Left ventricle myocardium inferior (tissue), 1 donor: ENCODE measurements at regions not wholly inside any gene's neighbourhood (a gene's known extent, or its start where the extent isn't known, plus 50 kb on each side); places are given as distances from the start of the nearest gene placed in this dataset.

ENCODE experiments used
- DNase-seq: peaks from one replicate; pipeline ENCODE4 v3.0.0-alpha.2; 2020
- H3K27ac ChIP-seq: fragments of 200-600 bp; replicated peaks from 2 replicates; pipeline ENCODE4 v1.8.0; 2021
- H3K27me3 ChIP-seq: fragments of 200-600 bp; 2 replicates; pipeline ENCODE4 v1.8.0; 2021; ENCODE audit warnings: low read depth
- H3K36me3 ChIP-seq: fragments of 200-600 bp; 2 replicates; pipeline ENCODE4 v1.8.0; 2021
- H3K4me1 ChIP-seq: fragments of 200-600 bp; 2 replicates; pipeline ENCODE4 v1.8.0; 2021
- H3K4me3 ChIP-seq: fragments of 200-600 bp; 2 replicates; pipeline ENCODE4 v1.8.0; 2021; ENCODE audit warnings: mild to moderate bottlenecking, moderate library complexity
- H3K9me3 ChIP-seq: fragments of 200-600 bp; replicated peaks from 2 replicates; pipeline ENCODE4 v1.8.0; 2021
- CTCF ChIP-seq: fragments of 200-600 bp; IDR thresholded peaks from 2 replicates; pipeline ENCODE4 v1.8.0; 2021; ENCODE audit warnings: antibody characterized with exemption, mild to moderate bottlenecking, borderline replicate concordance
- intact Hi-C: fragments of 100-400 bp; cut with micrococcal nuclease; formaldehyde crosslinking; loops from one replicate; pipeline ENCODE4 v1.11.0; 2022
- donor health status: DM: no; HTN: yes; CAD: no; lungs with severe emphysema.

DNA sequence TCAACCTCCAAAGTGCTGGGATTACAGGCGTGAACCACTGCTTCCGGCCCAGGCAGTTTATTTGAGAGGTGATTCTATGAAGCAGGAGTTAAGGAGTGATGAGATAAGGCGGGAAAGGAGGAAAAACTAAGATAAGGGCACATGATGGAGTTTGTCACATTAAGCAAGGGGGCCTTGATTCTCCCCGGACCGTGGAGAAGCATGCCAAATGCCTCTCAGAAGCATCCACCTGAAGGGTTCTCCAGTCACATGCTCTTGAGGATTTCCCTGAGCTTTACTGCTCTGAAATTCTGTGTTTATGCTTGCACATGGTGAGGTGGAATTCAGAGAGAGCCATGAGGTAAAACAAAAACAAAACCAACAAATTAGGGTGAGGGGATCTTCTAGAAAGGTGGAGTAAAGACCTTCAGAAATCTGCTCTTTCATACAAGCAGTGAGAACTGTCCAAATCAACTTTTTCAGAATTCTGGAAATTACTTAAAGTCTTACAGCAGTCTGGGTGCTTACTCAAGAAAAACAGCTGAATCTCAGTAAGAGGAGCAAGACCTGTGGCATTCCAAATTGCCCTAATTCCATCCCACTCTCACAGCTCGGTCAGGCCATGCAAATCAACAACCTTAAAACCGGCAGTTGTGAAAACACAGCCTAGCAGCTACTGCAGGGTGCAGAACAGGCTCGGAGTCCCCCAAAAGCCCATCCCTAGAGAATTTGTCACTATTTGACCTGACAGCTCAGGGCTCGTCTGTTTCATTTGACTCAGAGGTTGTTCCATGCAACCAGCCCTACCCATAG, 69.1 kb upstream of the CTLA4 start:
- Histone ChIP-seq H3K9me3 (peaks cover 13% of the 10 kb centered on the region), H3K27ac (no peak overlapping the region), H3K4me3 (no peak overlapping the region), H3K36me3 (no peaks in the 10 kb centered on the region), H3K4me1 (no peaks in the 10 kb centered on the region), H3K27me3 (no peaks in the 10 kb centered on the region)
- no peak for DNase-seq
- intact Hi-C loops: no loop called here
- TF ChIP-seq CTCF: no peak

DNA sequence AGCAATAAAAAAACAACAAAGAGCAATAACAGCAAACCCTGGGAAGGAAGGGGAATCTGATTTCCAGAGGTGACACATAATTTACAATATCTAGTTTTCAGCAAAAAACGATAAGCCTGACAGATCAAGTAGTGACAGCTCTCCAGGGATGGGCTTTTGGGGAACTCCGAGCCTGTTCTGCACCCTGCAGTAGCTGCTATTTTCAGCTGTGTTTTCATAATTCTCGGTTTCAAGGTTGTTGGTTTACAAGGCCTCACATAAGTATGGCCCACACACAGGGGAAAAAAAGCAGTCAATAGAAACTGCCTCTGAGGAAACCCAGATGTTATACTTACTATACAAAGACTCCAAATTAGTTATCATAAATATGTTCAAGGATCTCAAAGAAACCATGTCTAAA, 67.7 kb upstream of the CTLA4 start:
- no peaks in the 10 kb centered on the region for H3K36me3 ChIP-seq
- H3K9me3 ChIP-seq: peaks cover 21% of the 10 kb centered on the region
- DNase-seq: no peak
- intact Hi-C loops: loop anchor here (10.0 kb wide), 1 partner anchor 145 kb away; no protein-coding TSS in a partner anchor
- H3K4me1 ChIP-seq: no peaks in the 10 kb centered on the region
- no peaks in the 10 kb centered on the region for H3K27me3 ChIP-seq
- no peak overlapping the region for H3K27ac ChIP-seq
- no peak for TF ChIP-seq CTCF
- H3K4me3 ChIP-seq: no peak overlapping the region

DNA sequence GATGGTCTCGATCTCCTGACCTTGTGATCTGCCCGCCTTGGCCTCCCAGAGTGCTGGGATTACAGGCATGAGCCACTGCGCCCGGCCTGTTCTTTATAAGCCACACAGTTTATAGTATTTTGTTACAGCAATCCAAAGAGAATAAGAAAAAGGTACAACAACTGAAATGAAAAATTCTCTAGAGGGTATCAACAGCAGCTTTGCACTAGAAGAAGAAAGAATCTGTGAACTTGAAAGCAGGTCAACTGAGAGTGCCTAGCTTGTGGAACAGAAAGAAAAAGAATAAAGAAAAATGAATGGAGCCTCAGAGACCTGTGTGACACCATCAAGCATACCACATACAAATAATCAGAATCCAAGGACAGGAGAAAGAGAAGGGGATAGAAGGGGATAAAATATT, 66.8 kb upstream of the CTLA4 start:
- no peak overlapping the region for H3K27ac ChIP-seq
- H3K27me3 ChIP-seq: no peaks in the 10 kb centered on the region
- H3K4me1 ChIP-seq: no peaks in the 10 kb centered on the region
- no peak for DNase-seq
- no peak for TF ChIP-seq CTCF
- intact Hi-C loops: loop anchor here (10.0 kb wide), 1 partner anchor 146 kb away; no protein-coding TSS in a partner anchor
- no peak overlapping the region for H3K4me3 ChIP-seq
- no peaks in the 10 kb centered on the region for H3K36me3 ChIP-seq
- peaks cover 30% of the 10 kb centered on the region for H3K9me3 ChIP-seq

DNA sequence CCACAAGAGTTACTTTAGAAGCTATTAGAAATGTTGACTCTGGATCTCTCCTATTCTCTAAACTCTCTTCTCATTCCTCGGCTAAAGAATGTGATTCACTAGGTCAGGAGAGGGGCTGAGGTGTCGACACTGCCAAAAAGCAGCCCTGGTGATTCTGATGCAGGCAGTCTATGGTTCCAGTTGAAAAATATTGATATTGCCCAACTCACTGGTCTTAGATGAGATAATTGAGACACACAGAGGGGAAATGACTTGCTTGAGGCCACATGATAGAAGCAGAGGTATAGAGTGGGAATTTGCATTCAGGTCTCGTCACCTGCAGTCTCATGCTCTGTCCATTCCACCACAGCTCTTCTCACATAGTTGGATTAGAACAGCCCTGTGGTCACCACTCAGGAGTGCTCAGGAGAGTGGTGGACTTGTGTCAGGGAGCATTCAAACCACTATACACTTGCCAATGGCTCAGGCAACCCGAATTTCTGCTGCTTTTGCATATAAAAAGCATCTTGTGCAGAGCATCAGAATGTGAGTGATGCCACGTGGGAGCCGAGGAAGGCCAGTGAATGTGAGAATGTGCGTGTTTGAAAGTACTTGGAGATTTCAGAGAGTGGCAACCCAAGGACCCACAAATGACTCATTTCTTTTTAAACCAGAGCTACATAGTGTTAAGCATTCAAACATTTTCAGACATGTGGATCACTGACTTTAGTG, 65.1 kb upstream of the CTLA4 start:
- DNase-seq: no peak
- no peak for TF ChIP-seq CTCF
- intact Hi-C loops: loop anchor here (10.0 kb wide), 1 partner anchor 148 kb away; no protein-coding TSS in a partner anchor
- peaks cover 38% of the 10 kb centered on the region for H3K9me3 ChIP-seq
- no peak overlapping the region for H3K27ac ChIP-seq
- H3K27me3 ChIP-seq: no peaks in the 10 kb centered on the region
- H3K36me3 ChIP-seq: no peaks in the 10 kb centered on the region
- H3K4me3 ChIP-seq: no peak overlapping the region
- H3K4me1 ChIP-seq: no peaks in the 10 kb centered on the region

- no peak for TF ChIP-seq CTCF
- intact Hi-C loops: loop anchor here (10.0 kb wide), 1 partner anchor 148 kb away; no protein-coding TSS in a partner anchor
- no peak overlapping the region for H3K4me3 ChIP-seq
Observed at GRCh38 chr2:203803053-203803429, 64.5 kb upstream of the CTLA4 start.

More at GRCh38 chr2:203803053-203803429, 64.5 kb upstream of the CTLA4 start:
- Histone ChIP-seq H3K27me3 (no peaks in the 10 kb centered on the region), H3K27ac (no peak overlapping the region), H3K9me3 (peaks cover 38% of the 10 kb centered on the region), H3K36me3 (no peaks in the 10 kb centered on the region), H3K4me1 (peaks cover 3% of the 10 kb centered on the region)
- no peak for DNase-seq
